Activated B cell treated with CpG ODN at 0.5 μM for 24 hours (primary cell): ENCODE measurements at regions not wholly inside any gene's neighbourhood (a gene's known extent, or its start where the extent isn't known, plus 50 kb on each side); places are given as distances from the start of the nearest gene placed in this dataset.

ENCODE experiments used
- ATAC-seq: fragments of 200-7000 bp; cut with Tn5 transposase; one replicate; pipeline ENCODE4 v1.10.0; 2021; ENCODE audit warnings: low read depth, mild to moderate bottlenecking, moderate library complexity
- CTCF ChIA-PET: fragments of 350-600 bp; sonication (Branson Sonifier 250); formaldehyde crosslinking; loops from one replicate; lab custom pipeline; 2021; ENCODE audit warnings: antibody characterized with exemption; lab: Charles Lee
- POLR2A ChIA-PET: fragments of 350-600 bp; sonication (Branson Sonifier 250); formaldehyde crosslinking; loops from one replicate; lab custom pipeline; 2021; ENCODE audit warnings: antibody characterized with exemption; lab: Charles Lee
- DNase-seq: peaks from one replicate; pipeline ENCODE4 v3.0.0; 2022
- H3K27ac Mint-ChIP-seq: one replicate; pipeline ENCODE4 v1.8.0; 2020; ENCODE audit warnings: mixed read lengths
- H3K27me3 Mint-ChIP-seq: one replicate; pipeline ENCODE4 v1.8.0; 2021; ENCODE audit warnings: mixed read lengths
- H3K36me3 Mint-ChIP-seq: one replicate; pipeline ENCODE4 v1.8.0; 2021; ENCODE audit warnings: low read depth, mixed read lengths
- H3K4me1 Mint-ChIP-seq: one replicate; pipeline ENCODE4 v1.8.0; 2021; ENCODE audit warnings: mixed read lengths
- H3K4me3 Mint-ChIP-seq: one replicate; pipeline ENCODE4 v1.8.0; 2020; ENCODE audit warnings: mild to moderate bottlenecking, mixed read lengths
- H3K9me3 Mint-ChIP-seq: one replicate; pipeline ENCODE4 v1.8.0; 2020; ENCODE audit warnings: mixed read lengths
- CTCF ChIP-seq: fragments of 200-600 bp; IDR thresholded peaks from one replicate; pipeline ENCODE4 v1.8.0; 2022; ENCODE audit warnings: antibody characterized with exemption, mild to moderate bottlenecking
- intact Hi-C: fragments of 100-400 bp; cut with micrococcal nuclease; formaldehyde crosslinking; loops from one replicate; pipeline ENCODE4 v1.15.1; 2024

- TF ChIP-seq CTCF, result no peak
- H3K4me3 Mint-ChIP-seq, result no peak overlapping the region
- intact Hi-C loops, result no loop called here
- H3K36me3 Mint-ChIP-seq, result no peaks in the 10 kb centered on the region
- ATAC-seq, result no peak
- no peaks in the 10 kb centered on the region for H3K4me1 Mint-ChIP-seq
- CTCF ChIA-PET, result no interaction called here
- no peaks in the 10 kb centered on the region for H3K27me3 Mint-ChIP-seq
- POLR2A ChIA-PET, result no interaction called here
- no peak overlapping the region for H3K27ac Mint-ChIP-seq
- no peak for DNase-seq
- H3K9me3 Mint-ChIP-seq, result no peaks in the 10 kb centered on the region
These were observed 422.7 kb upstream of the FSHR start for GRCh38 chr2:49577041-49577440.

GRCh38 chr2:49569176-49569575 lies 414.9 kb upstream of the FSHR start:
- Mint-ChIP-seq H3K4me1 (no peaks in the 10 kb centered on the region), H3K36me3 (no peaks in the 10 kb centered on the region), H3K4me3 (no peak overlapping the region), H3K9me3 (no peaks in the 10 kb centered on the region), H3K27ac (no peak overlapping the region), H3K27me3 (no peaks in the 10 kb centered on the region)
- no peak for TF ChIP-seq CTCF
- DNase-seq (no peak), ATAC-seq (no peak)
- intact Hi-C loops, result no loop called here
- ChIA-PET POLR2A (no interaction called here), CTCF (no interaction called here)

- no peaks in the 10 kb centered on the region for H3K27me3 Mint-ChIP-seq
- ChIA-PET POLR2A (no interaction called here), CTCF (no interaction called here)
- no peak for ATAC-seq
- no peaks in the 10 kb centered on the region for H3K9me3 Mint-ChIP-seq
- no peaks in the 10 kb centered on the region for H3K4me1 Mint-ChIP-seq
- intact Hi-C loops, result no loop called here
- no peak overlapping the region for H3K4me3 Mint-ChIP-seq
- no peak overlapping the region for H3K27ac Mint-ChIP-seq
- no peak for DNase-seq
- no peak for TF ChIP-seq CTCF
- no peaks in the 10 kb centered on the region for H3K36me3 Mint-ChIP-seq
These were observed 413.7 kb upstream of the FSHR start for GRCh38 chr2:49567811-49568600.

- no peak for TF ChIP-seq CTCF
- Mint-ChIP-seq H3K4me3 (no peak overlapping the region), H3K27me3 (no peaks in the 10 kb centered on the region), H3K4me1 (no peaks in the 10 kb centered on the region), H3K9me3 (no peaks in the 10 kb centered on the region), H3K36me3 (no peaks in the 10 kb centered on the region), H3K27ac (no peak overlapping the region)
- DNase-seq (no peak), ATAC-seq (no peak)
- intact Hi-C loops, result no loop called here
- ChIA-PET CTCF (no interaction called here), POLR2A (no interaction called here)
These were observed 412.7 kb upstream of the FSHR start for GRCh38 chr2:49567021-49567420.

- Mint-ChIP-seq H3K36me3 (no peaks in the 10 kb centered on the region), H3K27ac (no peak overlapping the region), H3K4me3 (no peak overlapping the region), H3K27me3 (no peaks in the 10 kb centered on the region), H3K9me3 (peaks cover 13% of the 10 kb centered on the region), H3K4me1 (no peaks in the 10 kb centered on the region)
- no peak for TF ChIP-seq CTCF
- intact Hi-C loops, result no loop called here
- CTCF ChIA-PET, result no interaction called here
- POLR2A ChIA-PET, result no interaction called here
- no peak for DNase-seq
- no peak for ATAC-seq
These were observed 399.3 kb upstream of the FSHR start for GRCh38 chr2:49553658-49554057.
